GM23248 (cell line): ENCODE measurements at regions not wholly inside any gene's neighbourhood (a gene's known extent, or its start where the extent isn't known, plus 50 kb on each side); places are given as distances from the start of the nearest gene placed in this dataset.

ENCODE experiments used
- DNase-seq: peaks from one replicate; pipeline ENCODE4 v3.0.0-alpha.2; 2015
- H2AFZ ChIP-seq: fragments of 200-600 bp; sonication (generic); 2 replicates; pipeline ENCODE4 v1.6.1; 2016; ENCODE audit warnings: antibody characterized with exemption
- H3F3A ChIP-seq: fragments of 200-600 bp; sonication (generic); 2 replicates; pipeline ENCODE4 v1.6.1; 2016; ENCODE audit warnings: mild to moderate bottlenecking, antibody characterized with exemption, mixed run types; ENCODE audit not compliant: insufficient read depth
- H3K27ac ChIP-seq: fragments of 200-600 bp; sonication (generic); 2 replicates; pipeline ENCODE4 v1.5.1; 2016; ENCODE audit warnings: mild to moderate bottlenecking
- H3K27me3 ChIP-seq: fragments of 200-600 bp; sonication (generic); replicated peaks from 2 replicates; pipeline ENCODE4 v1.6.1; 2016; ENCODE audit warnings: mild to moderate bottlenecking; ENCODE audit not compliant: insufficient read depth
- H3K36me3 ChIP-seq: fragments of 200-600 bp; sonication (generic); 2 replicates; pipeline ENCODE4 v1.6.1; 2016; ENCODE audit warnings: low read depth, mild to moderate bottlenecking
- H3K4me1 ChIP-seq: fragments of 200-600 bp; sonication (generic); 2 replicates; pipeline ENCODE4 v1.6.1; 2016; ENCODE audit warnings: mild to moderate bottlenecking; ENCODE audit not compliant: insufficient read depth
- H3K4me2 ChIP-seq: fragments of 200-600 bp; sonication (generic); one replicate; pipeline ENCODE4 v1.6.1; 2016; ENCODE audit warnings: mild to moderate bottlenecking; ENCODE audit not compliant: unreplicated experiment
- H3K4me3 ChIP-seq: fragments of 200-600 bp; sonication (generic); 2 replicates; pipeline ENCODE4 v1.5.1; 2016; ENCODE audit warnings: mild to moderate bottlenecking
- H3K79me2 ChIP-seq: fragments of 200-600 bp; sonication (generic); 2 replicates; pipeline ENCODE4 v1.6.1; 2016; ENCODE audit warnings: mild to moderate bottlenecking; ENCODE audit not compliant: insufficient read depth
- H3K9ac ChIP-seq: fragments of 200-600 bp; sonication (generic); 2 replicates; pipeline ENCODE4 v1.6.1; 2016; ENCODE audit warnings: mild to moderate bottlenecking
- H3K9me2 ChIP-seq: fragments of 200-600 bp; sonication (generic); 2 replicates; pipeline ENCODE4 v1.6.1; 2016; ENCODE audit warnings: mixed run types, mild to moderate bottlenecking, moderate library complexity; ENCODE audit not compliant: insufficient read depth
- H3K9me3 ChIP-seq: fragments of 200-600 bp; sonication (generic); one replicate; pipeline ENCODE4 v1.6.1; 2017; ENCODE audit warnings: low read depth
- H4K20me1 ChIP-seq: fragments of 200-600 bp; sonication (generic); 2 replicates; pipeline ENCODE4 v1.6.0; 2016; ENCODE audit not compliant: insufficient read depth
- EZH2 ChIP-seq: fragments of 200-600 bp; sonication (generic); IDR thresholded peaks from 2 replicates; pipeline ENCODE4 v1.6.1; 2018; ENCODE audit warnings: antibody characterized with exemption, mild to moderate bottlenecking; ENCODE audit not compliant: insufficient read depth, poor library complexity, severe bottlenecking
- EZH2phosphoT487 ChIP-seq: fragments of 200-600 bp; sonication (generic); IDR thresholded peaks from 2 replicates; pipeline ENCODE4 v1.6.1; 2018; ENCODE audit warnings: antibody characterized with exemption, moderate library complexity, mild to moderate bottlenecking, low read depth; ENCODE audit not compliant: insufficient read depth
- WGBS, 2 experiments: methylation state at CpG; one replicate each; pipeline ENCODE4 v1.1.6; 2015 to 2017; ENCODE audit warnings: low lambda C conversion rate in 2 of 2, low coverage in 1 of 2; ENCODE audit errors: missing lambda C conversion rate in 2 of 2; 5-methylcytosine and 5-hydroxymethylcytosine counted together
- in situ Hi-C: fragments of 300-500 bp; cut with MboI; formaldehyde crosslinking; loops from 2 replicates; pipeline ENCODE4 v1.15.0; 2020

- TF ChIP-seq EZH2 (no peak), EZH2phosphoT487 (no peak)
- Histone ChIP-seq H3K4me3 (no peak overlapping the region), H2AFZ (no peak overlapping the region), H3K9me3 (no peaks in the 10 kb centered on the region), H3K36me3 (no peaks in the 10 kb centered on the region), H3K9me2 (no peaks in the 10 kb centered on the region), H3K27ac (no peak overlapping the region), H4K20me1 (no peaks in the 10 kb centered on the region), H3F3A (no peaks in the 10 kb centered on the region), H3K4me2 (no peak overlapping the region), H3K79me2 (no peaks in the 10 kb centered on the region), H3K27me3 (no peaks in the 10 kb centered on the region), H3K9ac (no peak overlapping the region), H3K4me1 (peaks cover 5% of the 10 kb centered on the region; the same call in 1 of the 2 replicates)
- no peak for DNase-seq
- in situ Hi-C loops: no loop called here
- WGBS, 2 experiments: 94 to 96% methylated on average over 10 of the region's 10 CpGs
Observed at GRCh38 chr6:169084067-169084466, 169.6 kb downstream of the THBS2 start.

GRCh38 chr6:169083508-169083874 lies 170.2 kb downstream of the THBS2 start:
- Histone ChIP-seq H3K4me3 (no peak overlapping the region), H2AFZ (no peak overlapping the region), H3K9me2 (no peaks in the 10 kb centered on the region), H3K27ac (no peak overlapping the region), H3K27me3 (no peaks in the 10 kb centered on the region), H3K4me2 (no peak overlapping the region), H3K36me3 (no peaks in the 10 kb centered on the region), H3F3A (no peaks in the 10 kb centered on the region), H4K20me1 (no peaks in the 10 kb centered on the region), H3K4me1 (peaks cover 5% of the 10 kb centered on the region; the same call in 1 of the 2 replicates), H3K9ac (no peak overlapping the region), H3K79me2 (no peaks in the 10 kb centered on the region), H3K9me3 (no peaks in the 10 kb centered on the region)
- in situ Hi-C loops: no loop called here
- 44 to 51% methylated on average over 3 of the region's 3 CpGs for WGBS, 2 experiments
- no peak for DNase-seq
- TF ChIP-seq EZH2phosphoT487 (no peak), EZH2 (no peak)

- H3F3A ChIP-seq: no peaks in the 10 kb centered on the region
- H2AFZ ChIP-seq: no peak overlapping the region
- no peak overlapping the region for H3K9ac ChIP-seq
- H3K9me3 ChIP-seq: no peaks in the 10 kb centered on the region
- no peaks in the 10 kb centered on the region for H3K27me3 ChIP-seq
- H3K36me3 ChIP-seq: no peaks in the 10 kb centered on the region
- in situ Hi-C loops: no loop called here
- no peak overlapping the region for H3K4me3 ChIP-seq
- no peaks in the 10 kb centered on the region for H3K9me2 ChIP-seq
- no peaks in the 10 kb centered on the region for H4K20me1 ChIP-seq
- no peak for DNase-seq
- H3K4me2 ChIP-seq: no peak overlapping the region
- H3K79me2 ChIP-seq: no peaks in the 10 kb centered on the region
- 86 to 90% methylated on average over 7 of the region's 7 CpGs for whole genome bisulfite sequencing, 2 experiments
- H3K27ac ChIP-seq: no peak overlapping the region
- no peak for TF ChIP-seq EZH2phosphoT487
- no peak for TF ChIP-seq EZH2
- H3K4me1 ChIP-seq: peaks cover 5% of the 10 kb centered on the region; the same call in 1 of the 2 replicates
Observed at GRCh38 chr6:169082817-169083507, 170.7 kb downstream of the THBS2 start.

- in situ Hi-C loops: no loop called here
- Histone ChIP-seq H3K27ac (no peak overlapping the region), H4K20me1 (no peaks in the 10 kb centered on the region), H3K27me3 (no peaks in the 10 kb centered on the region), H3K9me3 (no peaks in the 10 kb centered on the region), H3K4me3 (no peak overlapping the region), H2AFZ (no peak overlapping the region), H3K9ac (no peak overlapping the region), H3K4me2 (no peak overlapping the region), H3K36me3 (no peaks in the 10 kb centered on the region), H3K9me2 (no peaks in the 10 kb centered on the region), H3K79me2 (no peaks in the 10 kb centered on the region), H3F3A (no peaks in the 10 kb centered on the region), H3K4me1 (no peaks in the 10 kb centered on the region)
- no peak for TF ChIP-seq EZH2phosphoT487
- no peak for TF ChIP-seq EZH2
- no peak for DNase-seq
- WGBS, 2 experiments: 93 to 95% methylated on average over 5 of the region's 5 CpGs
Observed at GRCh38 chr6:169082093-169082492, 171.6 kb downstream of the THBS2 start.
